Uterus (tissue), 2 donors: ENCODE measurements at regions not wholly inside any gene's neighbourhood (a gene's known extent, or its start where the extent isn't known, plus 50 kb on each side); places are given as distances from the start of the nearest gene placed in this dataset.

Source experiments
- CTCF ChIP-seq, 4 experiments: fragments of 200-600 bp in 2 of 4; fragments of 450-650 bp in 2 of 4; sonication (generic) in 2 of 4; IDR thresholded peaks; one replicate each; pipeline ENCODE4 v1.5.1; 2016 to 2019; ENCODE audit warnings: antibody characterized with exemption in 4 of 4, mild to moderate bottlenecking in 2 of 4, moderate library complexity in 1 of 4
- POLR2A ChIP-seq, 2 donors: fragments of 450-650 bp; IDR thresholded peaks; one replicate each; pipeline ENCODE4 v1.6.1; 2016; ENCODE audit warnings: antibody characterized with exemption in 2 of 2, mild to moderate bottlenecking in 1 of 2, moderate library complexity in 1 of 2

GRCh38 chr15:100751585-100751984, 128.0 kb upstream of the ALDH1A3 start:
- TF ChIP-seq CTCF (IDR thresholded peaks at IDR 0.05) (no peak), POLR2A (IDR thresholded peaks at IDR 0.05) (no peak)
